K562 (cell line): ENCODE measurements at regions not wholly inside any gene's neighbourhood (a gene's known extent, or its start where the extent isn't known, plus 50 kb on each side); places are given as distances from the start of the nearest gene placed in this dataset.

Experiments
- CCNT2 ChIP-seq: IDR thresholded peaks from 2 replicates; pipeline ENCODE4 v1.6.1; 2011; ENCODE audit warnings: borderline replicate concordance, low read depth, mild to moderate bottlenecking, moderate library complexity, mixed read lengths, low read length; ENCODE audit not compliant: insufficient read length; ENCODE audit errors: extremely low read depth
- CTCF ChIP-seq, 3 experiments: IDR thresholded peaks in 2 of 3; conservative IDR thresholded peaks in 1 of 3; 2 replicates each; pipeline ENCODE4 v1.5.1; 2011 to 2012; ENCODE audit warnings: low read length in 3 of 3, mild to moderate bottlenecking in 3 of 3, control low read depth in 2 of 3, improper control_type of control experiment in 1 of 3, inconsistent platforms in 1 of 3, low read depth in 1 of 3, mixed read lengths in 1 of 3, moderate library complexity in 1 of 3; ENCODE audit not compliant: insufficient read depth in 2 of 3
- NR4A1 ChIP-seq, 2 experiments: fragments of 250-450 bp in 1 of 2; fragments of 450-650 bp in 1 of 2; sonication (Bioruptor Pico) in 1 of 2; IDR thresholded peaks; 2 replicates each; pipeline versions ENCODE4 v1.4.0 to v1.6.1; 2016 to 2020; ENCODE audit warnings: mild to moderate bottlenecking in 2 of 2, missing compliant biosample characterization in 1 of 2, missing genetic modification characterization in 1 of 2, moderate library complexity in 1 of 2
- PHB ChIP-seq: fragments of 250-450 bp; sonication (Bioruptor Pico); IDR thresholded peaks from 2 replicates; pipeline ENCODE4 v1.5.0; 2021
- RAD21 ChIP-seq, 2 experiments: fragments of 250-450 bp in 1 of 2; fragments of 450-650 bp in 1 of 2; sonication (Bioruptor Pico) in 1 of 2; formaldehyde crosslinking in 1 of 2; IDR thresholded peaks in 1 of 2; conservative IDR thresholded peaks in 1 of 2; 2 replicates each; pipeline versions ENCODE4 v1.4.0 to v1.8.0; 2020 to 2022; ENCODE audit warnings: mild to moderate bottlenecking in 2 of 2, moderate library complexity in 1 of 2
- REST ChIP-seq, 2 experiments: fragments of 450-650 bp; formaldehyde crosslinking in 1 of 2; IDR thresholded peaks; 2 replicates each; pipeline versions ENCODE4 v1.4.0 to v1.6.1; 2014 to 2020; ENCODE audit warnings: mild to moderate bottlenecking in 2 of 2, borderline replicate concordance in 1 of 2, low read depth in 1 of 2

- TF ChIP-seq REST (IDR thresholded peaks at IDR 0.05; ENCODE audit: borderline replicate concordance), result peak; percentile 61; the same call in 1 of the 2 replicates
- no peak for TF ChIP-seq REST (CRISPR knock-in tag; IDR thresholded peaks at IDR 0.05; ENCODE audit: low read depth)
- no peak for TF ChIP-seq PHB (CRISPR knock-in tag)
- TF ChIP-seq RAD21 (CRISPR knock-in tag; conservative IDR thresholded peaks at IDR 0.05 in 1 of 2, IDR thresholded peaks at IDR 0.05 in 1 of 2), result peak; percentile 11 to 64; a peak in 2 of 4 replicates
- TF ChIP-seq NR4A1 (CRISPR knock-in tag; IDR thresholded peaks at IDR 0.05), result no peak
- TF ChIP-seq NR4A1 (tag; IDR thresholded peaks at IDR 0.05), result no peak
- TF ChIP-seq CCNT2, result no peak
- peak in 1 of 3 experiments; percentile 51; a peak in 3 of 6 replicates for TF ChIP-seq CTCF (IDR thresholded peaks at IDR 0.05 in 2 of 3, conservative IDR thresholded peaks at IDR 0.05 in 1 of 3; ENCODE audit: insufficient read depth in 2 of 3, low read depth in 1 of 3, low read length in 3 of 3)
Measured at GRCh38 chr5:164422400-164422799, 917.0 kb downstream of the MAT2B start (continued).
